AG08396 (cell line): ENCODE measurements at regions not wholly inside any gene's neighbourhood (a gene's known extent, or its start where the extent isn't known, plus 50 kb on each side); places are given as distances from the start of the nearest gene placed in this dataset.
"Not testable (repeated sequence)": the region's sequence is repeated elsewhere in the genome, so short reads cannot be mapped to it uniquely, and the experiment has no call there.

Source experiments
- DNase-seq: peaks from one replicate; pipeline ENCODE4 v3.0.0; 2012; ENCODE audit warnings: low spot score, mixed read lengths

DNA sequence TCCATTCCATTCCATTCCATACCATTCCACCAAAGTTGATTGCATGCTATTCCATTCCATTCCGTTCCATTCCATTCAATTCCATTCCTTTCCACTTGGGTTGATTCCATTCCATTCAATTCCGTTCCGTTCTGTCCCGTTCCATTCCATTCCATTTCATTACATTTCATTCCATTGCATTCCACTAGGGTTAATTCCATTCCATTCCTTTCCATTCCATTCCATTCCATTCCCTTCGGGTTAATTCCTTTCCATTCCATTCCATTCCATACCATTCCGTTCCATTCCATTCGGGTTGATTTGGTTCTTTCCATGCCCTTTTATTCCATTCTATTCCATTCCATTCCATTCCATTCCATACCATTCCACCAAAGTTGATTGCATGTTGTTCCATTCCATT is 131.9 kb downstream of the CWH43 start:
- not testable (repeated sequence) for DNase-seq

DNA sequence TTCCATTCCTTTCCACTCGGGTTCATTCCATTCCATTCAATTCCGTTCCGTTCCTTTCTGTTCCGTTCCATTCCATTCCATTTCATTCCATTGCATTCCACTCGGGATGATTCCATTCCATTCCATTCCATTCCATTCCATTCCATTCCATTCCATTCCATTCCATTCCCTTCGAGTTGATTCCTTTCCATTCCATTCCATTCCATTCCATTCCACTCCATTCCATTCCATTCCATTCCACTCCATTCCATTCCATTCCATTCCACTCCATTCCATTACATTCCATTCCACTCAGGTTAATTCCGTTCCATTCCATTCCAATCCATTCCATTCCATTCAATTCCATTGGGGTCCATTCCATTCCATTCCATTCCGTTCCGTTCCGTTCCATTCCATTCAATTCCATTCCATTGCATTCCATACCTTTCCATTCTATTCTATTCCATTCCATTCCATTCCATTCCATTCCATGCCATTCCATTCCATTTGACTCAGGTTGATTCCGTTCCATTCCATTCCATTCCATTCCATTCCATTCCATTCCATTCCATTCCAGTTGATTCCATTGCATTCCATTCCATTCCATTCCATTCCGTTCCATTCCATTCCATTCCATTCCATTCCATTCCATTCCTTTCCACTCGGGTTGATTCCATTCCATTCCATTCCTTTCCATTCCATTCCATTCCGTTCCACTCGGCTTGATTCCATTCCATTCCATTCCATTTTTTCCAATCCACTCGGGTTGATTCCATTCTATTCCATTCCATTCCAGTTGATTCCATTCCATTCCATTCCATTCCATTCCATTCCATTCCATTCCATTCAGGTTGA is 132.5 kb downstream of the CWH43 start:
- DNase-seq, result not testable (repeated sequence)

DNA sequence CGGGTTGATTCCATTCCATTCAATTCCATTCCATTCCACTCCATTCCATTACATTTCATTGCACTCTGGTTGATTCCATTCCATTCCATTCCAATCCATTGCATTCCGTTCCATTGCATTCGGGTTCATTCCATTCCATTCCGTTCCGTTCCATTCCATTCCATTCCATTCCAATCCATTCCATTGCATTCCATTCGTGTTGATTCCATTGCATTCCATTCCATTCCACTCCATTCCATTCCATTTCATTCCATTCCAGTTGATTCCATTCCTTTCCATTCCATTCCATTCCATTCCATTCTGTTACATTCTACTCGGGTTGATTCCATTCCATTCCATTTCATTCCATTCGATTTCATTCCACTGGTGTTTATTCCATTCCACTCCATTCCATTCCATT is 133.3 kb downstream of the CWH43 start:
- not testable (repeated sequence) for DNase-seq

DNA sequence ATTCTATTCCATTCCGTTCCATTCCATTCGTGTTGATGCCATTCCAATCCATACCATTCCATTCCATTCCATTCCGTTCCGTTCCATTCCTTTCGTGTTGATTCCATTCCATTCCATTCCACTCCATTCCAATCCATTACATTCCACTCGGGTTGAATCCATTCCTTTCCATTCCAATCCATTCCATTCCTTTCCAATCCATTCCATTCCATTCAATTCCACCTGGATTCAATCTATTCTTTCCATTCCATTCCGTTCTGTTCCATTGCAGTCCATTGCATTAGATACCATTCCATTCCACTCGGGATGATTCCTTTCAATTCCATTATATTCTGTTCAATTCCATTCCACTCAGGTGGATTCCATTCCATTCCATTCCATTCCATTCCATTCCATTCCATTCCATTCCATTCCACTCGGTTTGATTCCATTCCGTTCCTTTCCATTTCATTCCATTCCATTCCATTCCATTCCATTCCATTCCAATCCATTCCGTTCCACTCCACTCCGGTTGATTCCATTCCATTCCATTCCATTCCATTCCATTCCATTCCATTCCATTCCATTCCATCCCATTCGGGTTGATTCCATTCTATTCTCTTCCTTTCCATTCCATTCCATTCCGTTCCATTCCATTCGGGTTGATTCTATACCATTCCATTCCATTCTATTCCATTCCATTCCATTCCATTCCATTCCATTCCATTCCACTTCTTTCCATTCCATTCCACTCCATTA is 134.1 kb downstream of the CWH43 start:
- DNase-seq, result not testable (repeated sequence)

DNA sequence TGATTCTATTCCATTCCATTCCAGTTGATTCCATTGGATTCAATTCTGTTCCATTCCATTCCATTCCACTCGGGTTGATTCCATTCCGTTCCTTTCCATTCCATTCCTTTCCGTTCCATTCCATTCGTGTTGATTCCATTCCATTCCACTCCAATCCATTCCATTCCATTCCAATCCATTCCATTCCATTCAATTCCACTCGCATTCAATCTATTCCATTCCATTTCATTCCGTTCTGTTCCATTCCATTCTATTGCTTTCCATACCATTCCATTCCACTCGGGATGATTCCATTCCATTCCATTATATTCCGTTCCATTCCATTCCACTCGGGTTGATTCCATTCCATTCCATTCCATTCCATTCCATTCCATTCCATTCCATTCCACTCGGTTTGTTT is 134.7 kb downstream of the CWH43 start:
- DNase-seq, result not testable (repeated sequence)

DNA sequence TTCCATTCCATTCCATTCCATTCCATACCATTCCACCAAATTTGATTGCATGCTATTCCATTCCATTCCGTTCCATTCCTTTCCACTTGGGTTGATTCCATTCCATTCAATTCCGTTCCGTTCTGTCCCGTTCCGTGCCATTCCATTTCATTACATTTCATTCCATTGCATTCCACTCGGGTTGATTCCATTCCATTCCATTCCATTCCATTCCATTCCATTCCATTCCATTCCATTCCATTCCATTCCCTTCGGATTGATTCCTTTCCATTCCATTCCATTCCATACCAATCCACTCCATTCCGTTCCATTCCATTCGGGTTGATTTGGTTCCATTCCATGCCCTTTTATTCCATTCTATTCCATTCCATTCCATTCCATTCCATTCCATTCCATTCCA is 140.4 kb downstream of the CWH43 start:
- not testable (repeated sequence) for DNase-seq

DNA sequence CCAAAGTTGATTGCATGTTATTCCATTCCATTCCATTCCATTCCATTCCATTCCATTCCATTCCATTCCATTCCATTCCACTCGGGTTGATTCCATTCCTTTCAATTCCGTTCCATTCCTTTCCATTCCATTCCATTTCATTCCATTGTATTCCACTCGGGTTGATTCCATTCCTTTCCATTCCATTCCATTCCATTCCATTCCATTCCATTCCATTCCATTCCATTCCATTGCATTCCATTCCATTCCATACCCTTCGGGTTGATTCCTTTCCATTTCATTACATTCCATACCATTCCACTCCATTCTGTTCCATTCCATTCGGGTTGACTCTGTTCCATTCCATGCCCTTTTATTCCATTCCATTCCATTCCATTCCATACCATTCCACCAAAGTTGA is 140.8 kb downstream of the CWH43 start:
- DNase-seq, result not testable (repeated sequence)

DNA sequence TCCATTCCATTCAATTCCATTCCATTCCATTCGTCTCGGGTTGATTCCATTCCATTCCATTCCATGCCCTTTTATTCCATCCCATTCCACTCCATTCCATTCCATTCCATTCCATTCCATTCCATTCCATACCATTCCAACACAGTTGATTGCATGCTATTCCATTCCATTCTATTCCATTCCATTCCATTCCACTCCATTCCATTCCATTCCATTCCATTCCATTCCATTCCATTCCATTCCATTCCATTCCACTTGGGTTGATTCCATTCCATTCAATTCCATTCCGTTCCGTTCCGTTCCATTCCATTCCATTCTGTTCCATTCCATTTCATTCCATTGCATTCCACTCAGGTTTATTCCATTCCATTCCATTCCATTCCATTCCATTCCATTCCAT is 143.3 kb downstream of the CWH43 start:
- DNase-seq, result not testable (repeated sequence)

DNA sequence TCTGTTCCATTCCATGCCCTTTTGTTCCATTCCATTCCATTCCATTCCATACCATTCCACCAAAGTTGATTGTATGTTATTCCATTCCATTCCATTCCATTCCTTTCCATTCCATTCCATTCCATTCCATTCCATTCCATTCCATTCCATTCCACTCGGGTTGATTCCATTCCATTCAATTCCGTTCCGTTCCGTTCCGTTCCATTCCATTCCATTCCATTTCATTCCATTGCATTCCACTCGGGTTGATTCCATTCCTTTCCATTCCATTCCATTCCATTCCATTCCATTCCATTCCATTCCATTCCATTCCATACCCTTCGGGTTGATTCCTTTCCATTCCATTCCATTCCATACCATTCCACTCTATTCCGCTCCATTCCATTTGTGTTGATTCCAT is 143.8 kb downstream of the CWH43 start:
- DNase-seq, result not testable (repeated sequence)

DNA sequence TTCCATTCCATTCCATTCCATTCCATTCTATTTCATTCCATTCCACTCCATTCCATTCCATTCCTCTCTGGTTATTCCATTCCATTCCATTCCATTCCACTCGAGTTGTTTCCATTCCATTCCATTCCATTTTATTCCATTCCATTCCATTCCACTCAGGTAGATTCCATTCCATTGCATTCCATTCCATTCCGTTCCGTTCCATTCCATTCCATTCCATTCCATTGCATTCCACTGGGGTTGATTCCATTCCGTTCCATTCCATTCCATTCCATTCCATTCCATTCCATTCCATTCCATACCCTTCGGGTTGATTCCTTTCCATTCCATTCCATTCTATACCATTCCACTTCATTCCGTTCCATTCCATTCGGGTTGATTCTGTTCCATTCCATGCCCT is 144.6 kb downstream of the CWH43 start:
- DNase-seq, result not testable (repeated sequence)

DNA sequence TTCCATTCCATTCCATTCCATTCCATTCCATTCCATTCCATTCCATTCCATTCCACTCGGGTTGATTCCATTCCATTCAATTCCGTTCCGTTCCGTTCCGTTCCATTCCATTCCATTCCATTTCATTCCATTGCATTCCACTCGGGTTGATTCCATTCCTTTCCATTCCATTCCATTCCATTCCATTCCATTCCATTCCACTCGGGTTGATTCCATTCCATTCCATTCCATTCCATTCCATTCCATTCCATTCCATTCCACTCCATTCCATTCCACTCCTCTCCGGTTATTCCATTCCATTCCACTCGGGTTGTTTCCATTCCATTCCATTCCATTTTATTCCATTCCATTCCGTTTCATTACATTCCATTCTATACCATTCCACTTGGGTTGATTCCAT is 151.0 kb downstream of the CWH43 start:
- not testable (repeated sequence) for DNase-seq

DNA sequence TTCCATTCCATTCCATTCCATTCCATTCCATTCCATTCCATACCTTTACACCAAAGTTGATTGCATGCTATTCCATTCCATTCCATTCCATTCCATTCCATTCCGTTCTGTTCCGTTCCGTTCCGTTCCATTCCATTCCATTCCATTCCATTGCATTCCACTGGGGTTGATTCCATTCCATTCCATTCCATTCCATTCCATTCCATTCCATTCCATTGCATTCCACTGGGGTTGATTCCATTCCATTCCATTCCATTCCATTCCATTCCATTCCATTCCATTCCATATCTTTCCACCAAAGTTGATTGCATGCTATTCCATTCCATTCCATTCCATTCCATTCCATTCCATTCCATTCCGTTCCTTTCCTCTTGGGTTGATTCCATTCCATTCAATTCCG is 151.9 kb downstream of the CWH43 start:
- not testable (repeated sequence) for DNase-seq

DNA sequence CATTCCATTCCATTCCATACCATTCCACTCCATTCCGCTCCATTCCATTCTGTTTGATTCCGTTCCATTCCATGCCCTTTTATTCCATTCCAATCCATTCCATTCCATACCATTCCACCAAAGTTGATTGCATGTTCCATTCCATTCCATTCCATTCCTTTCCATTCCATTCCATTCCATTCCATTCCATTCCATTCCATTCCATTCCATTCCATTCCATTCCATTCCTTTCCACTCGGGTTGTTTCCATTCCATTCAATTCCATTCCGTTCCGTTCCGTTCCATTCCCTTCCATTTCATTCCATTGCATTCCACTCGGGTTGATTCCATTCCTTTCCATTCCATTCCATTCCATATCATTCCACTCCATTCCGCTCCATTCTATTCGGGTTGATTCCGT is 152.7 kb downstream of the CWH43 start:
- not testable (repeated sequence) for DNase-seq

DNA sequence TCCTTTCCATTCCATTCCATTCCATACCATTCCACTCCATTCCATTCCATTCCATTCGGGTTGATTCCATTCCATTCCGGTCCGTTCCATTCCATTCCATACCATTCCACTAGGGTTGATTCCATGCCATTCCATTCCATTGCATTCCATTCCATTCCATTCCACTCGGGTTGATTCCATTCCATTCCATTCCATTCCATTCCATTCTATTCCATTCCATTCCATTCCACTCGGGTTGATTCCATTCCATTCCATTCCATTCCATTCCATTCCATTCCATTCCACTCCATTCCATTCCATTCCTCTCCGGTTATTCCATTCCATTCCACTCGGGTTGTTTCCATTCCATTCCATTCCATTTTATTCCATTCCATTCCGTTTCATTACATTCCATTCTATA is 153.4 kb downstream of the CWH43 start:
- not testable (repeated sequence) for DNase-seq

DNA sequence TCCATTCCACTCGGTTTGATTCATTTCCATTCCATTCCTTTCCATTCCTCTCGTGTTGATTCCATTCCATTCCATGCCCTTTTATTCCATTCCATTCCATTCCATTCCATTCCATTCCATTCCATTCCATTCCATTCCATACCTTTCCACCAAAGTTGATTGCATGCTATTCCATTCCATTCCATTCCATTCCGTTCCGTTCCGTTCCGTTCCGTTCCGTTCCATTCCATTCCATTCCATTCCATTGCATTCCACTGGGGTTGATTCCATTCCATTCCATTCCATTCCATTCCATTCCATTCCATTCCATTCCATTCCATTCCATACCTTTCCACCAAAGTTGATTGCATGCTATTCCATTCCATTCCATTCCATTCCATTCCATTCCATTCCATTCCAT is 154.3 kb downstream of the CWH43 start:
- not testable (repeated sequence) for DNase-seq

DNA sequence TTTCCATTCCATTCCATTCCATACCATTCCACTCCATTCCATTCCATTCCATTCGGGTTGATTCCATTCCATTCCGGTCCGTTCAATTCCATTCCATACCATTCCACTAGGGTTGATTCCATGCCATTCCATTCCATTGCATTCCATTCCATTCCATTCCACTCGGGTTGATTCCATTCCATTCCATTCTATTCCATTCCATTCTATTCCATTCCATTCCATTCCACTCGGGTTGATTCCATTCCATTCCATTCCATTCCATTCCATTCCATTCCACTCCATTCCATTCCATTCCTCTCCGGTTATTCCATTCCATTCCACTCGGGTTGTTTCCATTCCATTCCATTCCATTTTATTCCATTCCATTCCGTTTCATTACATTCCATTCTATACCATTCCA is 155.9 kb downstream of the CWH43 start:
- DNase-seq, result not testable (repeated sequence)

DNA sequence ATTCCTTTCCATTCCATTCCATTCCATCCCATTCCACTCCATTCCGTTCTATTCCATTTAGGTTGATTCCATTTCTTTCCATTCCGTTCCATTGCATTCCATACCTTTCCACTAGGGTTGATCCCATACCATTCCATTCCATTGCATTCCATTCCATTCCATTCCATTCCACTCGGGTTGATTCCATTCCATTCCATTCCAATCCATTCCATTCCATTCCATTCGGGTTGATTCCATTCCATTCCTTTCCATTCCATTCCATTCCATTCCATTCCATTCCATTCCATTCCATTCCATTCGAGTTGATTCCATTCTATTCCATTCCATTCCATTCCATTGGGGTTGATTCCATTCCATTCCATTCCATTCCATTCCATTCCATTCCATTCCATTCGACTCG is 161.1 kb downstream of the CWH43 start:
- DNase-seq, result not testable (repeated sequence)

DNA sequence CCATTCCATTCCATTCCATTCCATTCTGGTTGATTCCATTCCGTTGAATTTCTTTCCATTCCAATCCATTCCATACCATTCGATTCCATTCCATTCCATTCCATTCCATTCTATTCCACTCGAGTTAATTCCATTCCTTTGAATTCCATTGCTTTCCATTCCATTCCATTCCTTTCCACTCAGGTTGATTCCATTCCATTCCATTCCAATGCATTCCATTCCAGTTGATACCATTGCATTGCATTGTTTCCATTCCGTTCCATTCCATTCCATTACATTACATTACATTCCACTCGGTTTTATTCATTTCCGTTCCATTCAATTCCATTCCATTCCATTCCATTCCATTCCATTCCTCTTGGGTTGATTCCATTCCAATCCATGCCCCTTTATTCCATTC is 161.5 kb downstream of the CWH43 start:
- DNase-seq, result not testable (repeated sequence)

DNA sequence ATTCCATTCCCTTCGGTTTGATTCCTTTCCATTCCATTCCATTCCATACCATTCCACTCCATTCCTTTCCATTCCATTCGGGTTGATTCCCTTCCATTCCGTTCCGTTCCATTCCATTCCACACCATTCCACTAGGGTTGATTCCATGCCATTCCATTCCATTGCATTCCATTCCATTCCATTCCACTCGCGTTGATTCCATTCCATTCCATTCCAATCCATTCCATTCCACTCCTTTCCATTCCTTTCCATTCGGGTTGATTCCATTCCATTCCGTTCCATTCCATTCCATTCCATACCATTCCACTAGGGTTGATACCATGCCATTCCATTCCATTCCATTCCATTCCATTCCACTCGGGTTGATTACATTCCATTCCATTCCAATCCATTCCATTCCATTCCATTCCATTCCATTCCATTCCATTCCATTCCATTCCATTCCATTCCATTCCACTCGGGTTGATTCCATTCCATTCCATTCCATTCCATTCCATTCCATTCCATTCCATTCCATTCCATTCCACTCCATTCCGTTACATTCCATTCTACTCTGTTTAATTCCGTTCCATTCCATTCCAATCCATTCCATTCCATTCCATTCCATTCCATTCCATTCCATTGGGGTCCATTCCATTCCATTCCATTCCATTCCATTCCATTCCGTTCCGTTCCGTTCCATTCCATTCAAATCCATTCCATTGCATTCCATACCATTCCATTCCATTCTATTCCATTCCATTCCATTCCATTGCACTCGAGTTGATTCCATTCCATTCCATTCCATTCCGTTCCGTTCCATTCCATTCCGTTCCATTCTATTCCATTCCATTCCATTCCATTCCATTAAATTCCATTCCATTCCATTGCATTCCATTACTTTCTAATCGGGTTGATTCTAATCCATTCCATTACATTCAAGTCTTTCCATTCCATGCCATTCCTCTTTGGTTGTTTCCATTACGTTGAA is 163.2 kb downstream of the CWH43 start:
- DNase-seq, result not testable (repeated sequence)

DNA sequence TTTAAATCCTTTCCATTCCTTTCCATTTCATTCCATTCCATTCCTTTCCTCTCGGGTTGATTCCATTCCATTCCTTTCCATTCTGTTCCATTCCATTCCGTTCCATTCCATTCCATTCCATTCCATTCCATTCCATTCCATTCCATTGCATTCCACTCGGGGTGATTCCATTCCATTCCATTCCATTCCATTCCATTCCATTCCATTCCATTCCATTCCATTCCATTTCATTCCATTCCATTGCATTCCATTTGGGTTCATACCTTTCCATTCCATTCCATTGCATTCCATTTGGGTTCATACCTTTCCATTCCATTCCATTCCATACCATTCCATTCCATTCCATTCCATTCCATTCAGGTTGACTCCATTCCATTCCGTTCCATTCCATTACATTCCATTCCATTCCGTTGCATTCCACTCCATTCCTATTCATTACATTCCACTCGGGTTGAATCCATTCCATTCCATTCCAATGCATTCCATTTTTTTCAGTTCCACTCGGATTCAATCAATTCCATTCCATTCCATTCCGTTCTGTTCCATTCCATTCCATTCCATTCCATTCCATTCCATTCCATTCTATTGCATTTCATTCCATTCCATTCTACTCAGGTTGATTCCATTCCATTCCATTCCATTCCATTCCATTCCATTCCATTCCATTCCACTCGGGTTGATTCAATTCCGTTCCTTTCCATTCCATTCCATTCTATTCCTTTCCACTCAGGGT is 164.4 kb downstream of the CWH43 start:
- not testable (repeated sequence) for DNase-seq

DNA sequence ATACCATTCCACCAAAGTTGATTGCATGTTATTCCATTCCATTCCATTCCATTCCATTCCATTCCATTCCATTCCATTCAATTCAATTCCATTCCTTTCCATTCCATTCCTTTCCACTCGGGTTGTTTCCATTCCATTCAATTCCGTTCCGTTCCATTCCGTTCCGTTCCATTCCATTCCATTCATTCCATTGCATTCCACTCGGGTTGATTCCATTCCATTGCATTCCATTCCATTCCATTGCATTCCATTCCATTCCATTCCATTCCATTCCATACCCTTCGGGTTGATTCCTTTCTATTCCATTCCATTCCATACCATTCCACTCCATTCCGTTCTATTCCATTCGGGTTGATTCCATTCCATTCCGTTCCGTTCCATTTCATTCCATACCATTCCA is 166.9 kb downstream of the CWH43 start:
- DNase-seq, result not testable (repeated sequence)
